HEK293 (cell line): ENCODE measurements at regions not wholly inside any gene's neighbourhood (a gene's known extent, or its start where the extent isn't known, plus 50 kb on each side); places are given as distances from the start of the nearest gene placed in this dataset.

ENCODE experiments used
- CTCF ChIA-PET: fragments of 350-600 bp; formaldehyde crosslinking; extraction: SDS; loops from one replicate; lab custom pipeline; 2021; ENCODE audit warnings: antibody characterized with exemption; lab: Yijun Ruan, JAX
- POLR2A ChIA-PET: fragments of 300-600 bp; formaldehyde crosslinking; extraction: SDS; loops from one replicate; lab custom pipeline; 2020; ENCODE audit warnings: antibody characterized with exemption, inconsistent platforms; lab: Yijun Ruan, JAX
- H3K27ac ChIP-seq: fragments of 200-500 bp; sonication (Bioruptor generic); 2 replicates; pipeline ENCODE4 v1.5.1; 2014; ENCODE audit warnings: low read depth, low read length, control low read depth, inconsistent platforms; ENCODE audit errors: extremely low read depth
- H3K36me3 ChIP-seq, 2 experiments: fragments of 200-500 bp in 1 of 2; sonication (Bioruptor generic) in 1 of 2; 1 replicate in 1 of 2; 2 replicates in 1 of 2; pipeline ENCODE4 v1.5.1; 2014 to 2017; ENCODE audit warnings: inconsistent platforms in 2 of 2, low read length in 2 of 2; ENCODE audit not compliant: control insufficient read depth in 2 of 2, insufficient read depth in 1 of 2
- H3K4me1 ChIP-seq: fragments of 200-500 bp; sonication (Bioruptor generic); 2 replicates; pipeline ENCODE4 v1.5.1; 2014; ENCODE audit warnings: mild to moderate bottlenecking, low read length, inconsistent platforms; ENCODE audit not compliant: control insufficient read depth, insufficient read depth
- H3K4me3 ChIP-seq: 2 replicates; pipeline ENCODE4 v1.5.1; 2011; ENCODE audit warnings: low read depth, mild to moderate bottlenecking, control low read depth, low read length, moderate library complexity
- H3K9me3 ChIP-seq: fragments of 200-500 bp; sonication (Bioruptor generic); 2 replicates; pipeline ENCODE4 v1.5.1; 2014; ENCODE audit warnings: low read depth, low read length, inconsistent platforms; ENCODE audit not compliant: control insufficient read depth, insufficient read depth
- BCL11A ChIP-seq: fragments of 450-650 bp; formaldehyde crosslinking; IDR thresholded peaks from 2 replicates; pipeline ENCODE4 v1.5.1; 2016; ENCODE audit warnings: low read depth, missing biosample characterization, missing genetic modification characterization
- GLI2 ChIP-seq: fragments of 450-650 bp; formaldehyde crosslinking; IDR thresholded peaks from 2 replicates; pipeline ENCODE4; 2017; ENCODE audit warnings: missing biosample characterization, missing genetic modification characterization, low read depth, borderline replicate concordance
- KLF16 ChIP-seq: fragments of 450-650 bp; formaldehyde crosslinking; IDR thresholded peaks from 2 replicates; pipeline ENCODE4 v1.5.1; 2017; ENCODE audit warnings: missing biosample characterization, missing genetic modification characterization
- SETDB1 ChIP-seq: IDR thresholded peaks from one replicate; pipeline ENCODE4 v1.6.1; 2017; ENCODE audit warnings: mild to moderate bottlenecking, low read length, moderate library complexity, mixed read lengths; ENCODE audit not compliant: insufficient read length
- TCF7L2 ChIP-seq: IDR thresholded peaks from 2 replicates; pipeline ENCODE4 v1.6.1; 2011; ENCODE audit warnings: low read depth, mild to moderate bottlenecking, inconsistent platforms, low read length, moderate library complexity, borderline replicate concordance
- ZBTB7A ChIP-seq: fragments of 450-650 bp; formaldehyde crosslinking; IDR thresholded peaks from 2 replicates; pipeline ENCODE4 v1.5.1; 2016; ENCODE audit warnings: low read depth, missing biosample characterization, missing genetic modification characterization
- ZIC2 ChIP-seq: fragments of 450-650 bp; formaldehyde crosslinking; IDR thresholded peaks from 2 replicates; pipeline ENCODE4 v1.5.1; 2016; ENCODE audit warnings: missing biosample characterization, missing genetic modification characterization
- ZNF10 ChIP-seq: fragments of 450-650 bp; formaldehyde crosslinking; IDR thresholded peaks from 2 replicates; pipeline ENCODE4 v1.5.1; 2017; ENCODE audit warnings: missing biosample characterization, missing genetic modification characterization
- ZNF132 ChIP-seq: fragments of 450-650 bp; formaldehyde crosslinking; IDR thresholded peaks from 2 replicates; pipeline ENCODE4 v1.5.1; 2017; ENCODE audit warnings: missing biosample characterization, missing genetic modification characterization, borderline replicate concordance
- ZNF138 ChIP-seq: fragments of 450-650 bp; formaldehyde crosslinking; IDR thresholded peaks from 2 replicates; pipeline ENCODE4 v1.5.1; 2016; ENCODE audit warnings: missing biosample characterization, missing genetic modification characterization, borderline replicate concordance
- ZNF16 ChIP-seq: fragments of 450-650 bp; formaldehyde crosslinking; IDR thresholded peaks from 2 replicates; pipeline ENCODE4 v1.5.1; 2016; ENCODE audit warnings: low read depth, missing biosample characterization, missing genetic modification characterization
- ZNF221 ChIP-seq: fragments of 450-650 bp; formaldehyde crosslinking; IDR thresholded peaks from 2 replicates; pipeline ENCODE4 v1.5.1; 2017; ENCODE audit warnings: missing biosample characterization, missing genetic modification characterization, borderline replicate concordance
- ZNF311 ChIP-seq: fragments of 450-650 bp; formaldehyde crosslinking; IDR thresholded peaks from 2 replicates; pipeline ENCODE4 v1.5.1; 2017; ENCODE audit warnings: missing biosample characterization, missing genetic modification characterization, borderline replicate concordance
- ZNF335 ChIP-seq: fragments of 450-650 bp; formaldehyde crosslinking; conservative IDR thresholded peaks from 2 replicates; pipeline ENCODE4 v1.5.1; 2016; ENCODE audit warnings: missing biosample characterization, missing genetic modification characterization
- ZNF341 ChIP-seq: fragments of 450-650 bp; formaldehyde crosslinking; IDR thresholded peaks from 2 replicates; pipeline ENCODE4; 2016; ENCODE audit warnings: low read depth, missing biosample characterization, missing genetic modification characterization
- ZNF37A ChIP-seq: fragments of 450-650 bp; IDR thresholded peaks from 2 replicates; pipeline ENCODE4 v1.5.1; 2018; ENCODE audit warnings: missing biosample characterization, missing genetic modification characterization
- ZNF404 ChIP-seq: fragments of 450-650 bp; formaldehyde crosslinking; IDR thresholded peaks from 2 replicates; pipeline ENCODE4 v1.5.1; 2017; ENCODE audit warnings: missing biosample characterization, missing genetic modification characterization
- ZNF510 ChIP-seq: fragments of 450-650 bp; formaldehyde crosslinking; IDR thresholded peaks from 2 replicates; pipeline ENCODE4 v1.5.1; 2018; ENCODE audit warnings: mild to moderate bottlenecking, missing genetic modification characterization, missing biosample characterization; ENCODE audit not compliant: insufficient replicate concordance
- ZNF514 ChIP-seq: fragments of 450-650 bp; formaldehyde crosslinking; IDR thresholded peaks from 2 replicates; pipeline ENCODE4 v1.5.1; 2016; ENCODE audit warnings: missing biosample characterization, missing genetic modification characterization
- ZNF571 ChIP-seq: fragments of 450-650 bp; formaldehyde crosslinking; IDR thresholded peaks from 2 replicates; pipeline ENCODE4 v1.5.0; 2017; ENCODE audit warnings: missing biosample characterization, missing genetic modification characterization
- ZNF654 ChIP-seq: fragments of 450-650 bp; formaldehyde crosslinking; IDR thresholded peaks from 2 replicates; pipeline ENCODE4 v1.5.1; 2016; ENCODE audit warnings: low read depth, missing biosample characterization, missing genetic modification characterization
- ZNF768 ChIP-seq: fragments of 450-650 bp; formaldehyde crosslinking; IDR thresholded peaks from 2 replicates; pipeline ENCODE4 v1.5.1; 2018; ENCODE audit warnings: missing biosample characterization, mild to moderate bottlenecking, missing genetic modification characterization
- ZNF843 ChIP-seq: fragments of 450-650 bp; formaldehyde crosslinking; IDR thresholded peaks from 2 replicates; pipeline ENCODE4 v1.5.1; 2016; ENCODE audit warnings: missing biosample characterization, missing genetic modification characterization
- ZXDB ChIP-seq: fragments of 450-650 bp; formaldehyde crosslinking; IDR thresholded peaks from 2 replicates; pipeline ENCODE4 v1.5.1; 2016; ENCODE audit warnings: missing biosample characterization, missing genetic modification characterization
- TF ChIP-seq, protein P1 (sequence below): fragments of 450-650 bp; formaldehyde crosslinking; IDR thresholded peaks from 2 replicates; pipeline ENCODE4 v1.5.1; 2016; ENCODE audit warnings: missing biosample characterization, missing genetic modification characterization
- TF ChIP-seq, protein P2 (sequence below): fragments of 450-650 bp; formaldehyde crosslinking; IDR thresholded peaks from 2 replicates; pipeline ENCODE4 v1.5.1; 2017; ENCODE audit warnings: missing biosample characterization, missing genetic modification characterization

DNA sequence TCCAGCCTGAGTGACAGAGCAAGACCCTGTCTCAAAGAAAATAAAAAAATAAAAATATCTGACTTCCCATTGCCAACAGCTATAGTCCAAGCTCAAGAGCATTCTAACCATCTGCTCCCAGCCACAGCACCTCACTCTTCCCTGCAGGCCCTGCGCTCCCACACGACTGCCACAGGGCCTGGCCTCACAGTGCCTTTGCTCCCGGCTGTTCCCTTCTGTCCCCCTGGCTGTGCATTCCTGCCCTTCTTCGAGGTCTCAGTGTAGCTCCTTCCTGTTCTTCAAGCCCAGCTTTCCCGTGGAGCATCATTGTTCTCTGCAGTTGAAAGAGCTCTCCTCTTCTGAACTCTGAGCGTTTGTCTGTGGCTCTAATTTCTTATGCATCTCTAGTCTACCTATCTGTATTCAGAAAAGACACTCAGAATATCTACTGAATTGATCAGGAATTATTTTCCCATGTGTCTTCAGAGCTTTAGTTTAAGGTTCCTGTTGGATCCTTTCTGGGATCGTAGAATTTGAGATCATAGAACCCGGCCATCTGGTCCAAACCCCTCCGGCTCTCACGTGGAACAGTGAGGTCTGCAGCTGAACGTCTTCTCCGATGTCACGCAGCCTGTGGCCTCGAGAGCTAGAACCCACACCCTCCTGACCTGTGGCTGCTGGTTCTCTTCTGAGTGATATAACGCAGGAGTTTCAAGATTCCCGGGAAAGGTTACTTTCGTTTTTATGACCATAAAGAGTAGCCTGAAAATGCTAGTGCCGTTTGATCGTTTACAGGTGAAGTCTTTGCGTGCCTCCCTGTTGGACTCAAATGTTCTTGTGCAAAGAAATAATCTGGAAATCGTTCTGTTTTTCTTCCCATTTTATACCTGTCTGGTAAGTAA is 54.4 kb downstream of the DOP1B start:
- CTCF ChIA-PET: interaction anchor here (0.5 to 4.5 kb wide), 15 partner anchors 8 to 111 kb away, joined by 3 to 74 read pairs (median 5); no protein-coding TSS in a partner anchor
- TF ChIP-seq ZNF335 (tag by site-specific recombination): no peak
- TF ChIP-seq ZNF341 (tag by site-specific recombination): peak; percentile 48; the same call in 1 of the 2 replicates
- Histone ChIP-seq H3K4me1 (peaks cover 5% of the 10 kb centered on the region), H3K36me3 (peaks cover 4 to 5% of the 10 kb centered on the region in 2 experiments; a peak in 2 of 3 replicates), H3K4me3 (no peak overlapping the region), H3K27ac (no peak overlapping the region; the same call in 1 of the 2 replicates), H3K9me3 (no peaks in the 10 kb centered on the region)
- POLR2A ChIA-PET: interaction anchor here (0.6 to 2.7 kb wide), 6 partner anchors 23 to 109 kb away, joined by 3 to 18 read pairs (median 6); partner anchors contain the start of gene MORC3

DNA sequence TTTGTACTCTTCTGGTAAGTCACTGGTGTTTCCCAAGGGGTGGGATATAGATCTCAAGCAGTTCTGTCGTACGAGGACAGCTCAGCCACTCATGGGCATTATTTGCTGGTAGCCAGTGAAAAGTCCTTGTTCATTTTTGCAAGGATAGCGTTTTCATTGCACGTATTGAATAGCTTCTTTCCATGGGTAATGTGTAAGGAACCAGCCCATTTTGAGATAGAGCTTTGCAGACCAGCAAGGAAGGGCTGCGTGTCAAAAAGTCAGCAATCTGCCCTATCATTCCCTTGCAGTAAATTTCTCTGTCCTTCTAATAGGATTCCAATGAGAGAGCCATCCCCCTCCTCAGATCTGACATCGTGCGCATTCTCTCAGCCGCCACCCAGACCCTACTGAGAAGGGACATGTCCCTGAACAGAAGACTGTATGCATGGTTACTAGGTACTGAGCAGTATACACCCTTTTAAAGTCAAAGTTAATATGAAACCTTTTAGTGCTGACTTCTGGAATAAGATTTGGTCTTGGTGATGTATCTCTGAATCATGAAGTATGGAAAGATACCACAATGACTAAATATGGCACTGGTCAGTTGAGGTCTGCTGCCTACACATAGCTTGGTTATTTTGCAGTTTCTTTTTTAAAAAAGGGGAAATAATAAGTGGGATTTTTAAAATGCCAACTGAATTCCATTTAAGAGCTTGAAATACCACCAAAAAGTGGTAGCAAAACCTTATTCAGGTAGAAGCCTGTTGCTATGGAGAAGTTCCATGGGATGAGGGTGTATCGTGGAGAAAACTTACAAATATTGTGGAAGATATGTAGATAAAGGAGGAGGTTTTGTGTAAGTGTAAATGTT is 55.3 kb downstream of the DOP1B start:
- Histone ChIP-seq H3K36me3 (peaks cover 4 to 5% of the 10 kb centered on the region in 2 experiments; a peak in 2 of 3 replicates), H3K4me1 (peaks cover 5% of the 10 kb centered on the region), H3K9me3 (no peaks in the 10 kb centered on the region), H3K27ac (no peak overlapping the region), H3K4me3 (no peak overlapping the region)
- TF ChIP-seq ZNF138 (tag by site-specific recombination) (no peak), ZNF404 (tag by site-specific recombination) (no peak), ZNF37A (tag by site-specific recombination) (no peak), ZNF221 (tag by site-specific recombination) (no peak), KLF16 (tag by site-specific recombination) (no peak), ZNF654 (tag by site-specific recombination) (no peak), SETDB1 (no peak), ZNF571 (tag by site-specific recombination) (no peak), ZNF311 (no peak), TCF7L2 (no peak), ZNF10 (tag by site-specific recombination) (no peak), ZIC2 (tag by site-specific recombination) (no peak), ZBTB7A (tag by site-specific recombination) (no peak)
- TF ChIP-seq, protein P1, sequence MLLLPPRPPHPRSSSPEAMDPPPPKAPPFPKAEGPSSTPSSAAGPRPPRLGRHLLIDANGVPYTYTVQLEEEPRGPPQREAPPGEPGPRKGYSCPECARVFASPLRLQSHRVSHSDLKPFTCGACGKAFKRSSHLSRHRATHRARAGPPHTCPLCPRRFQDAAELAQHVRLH (tag by site-specific recombination): no peak
- TF ChIP-seq, protein P2, sequence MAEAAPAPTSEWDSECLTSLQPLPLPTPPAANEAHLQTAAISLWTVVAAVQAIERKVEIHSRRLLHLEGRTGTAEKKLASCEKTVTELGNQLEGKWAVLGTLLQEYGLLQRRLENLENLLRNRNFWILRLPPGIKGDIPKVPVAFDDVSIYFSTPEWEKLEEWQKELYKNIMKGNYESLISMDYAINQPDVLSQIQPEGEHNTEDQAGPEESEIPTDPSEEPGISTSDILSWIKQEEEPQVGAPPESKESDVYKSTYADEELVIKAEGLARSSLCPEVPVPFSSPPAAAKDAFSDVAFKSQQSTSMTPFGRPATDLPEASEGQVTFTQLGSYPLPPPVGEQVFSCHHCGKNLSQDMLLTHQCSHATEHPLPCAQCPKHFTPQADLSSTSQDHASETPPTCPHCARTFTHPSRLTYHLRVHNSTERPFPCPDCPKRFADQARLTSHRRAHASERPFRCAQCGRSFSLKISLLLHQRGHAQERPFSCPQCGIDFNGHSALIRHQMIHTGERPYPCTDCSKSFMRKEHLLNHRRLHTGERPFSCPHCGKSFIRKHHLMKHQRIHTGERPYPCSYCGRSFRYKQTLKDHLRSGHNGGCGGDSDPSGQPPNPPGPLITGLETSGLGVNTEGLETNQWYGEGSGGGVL: no peak
- ChIA-PET CTCF (interaction anchor here (0.9 to 4.5 kb wide), 6 partner anchors 8 to 108 kb away, joined by 3 to 74 read pairs (median 4); partner anchors contain the start of gene MORC3), POLR2A (interaction anchor here (0.6 kb wide), 1 partner anchor 74 kb away, joined by 7 read pairs; no protein-coding TSS in a partner anchor)

DNA sequence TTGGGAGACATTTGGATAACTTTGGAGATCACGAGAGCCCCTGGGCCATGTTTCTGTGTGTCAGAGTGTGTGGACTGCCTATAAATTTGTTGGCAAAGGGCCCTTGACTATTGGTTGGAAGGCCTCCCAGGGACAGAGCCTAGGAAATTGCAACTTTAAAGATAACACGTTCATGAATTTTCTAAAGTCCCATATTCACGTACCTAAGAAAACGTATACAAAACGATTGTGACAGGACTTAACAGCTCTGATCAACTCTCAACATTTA is 55.8 kb downstream of the DOP1B start:
- H3K4me3 ChIP-seq: no peak overlapping the region
- ChIA-PET POLR2A (interaction anchor here (0.6 kb wide), 1 partner anchor 15 kb away, joined by 3 read pairs; no protein-coding TSS in a partner anchor), CTCF (interaction anchor here (0.9 to 4.5 kb wide), 5 partner anchors 9 to 108 kb away, joined by 3 to 59 read pairs (median 4); partner anchors contain the start of gene MORC3)
- no peaks in the 10 kb centered on the region for H3K9me3 ChIP-seq
- H3K27ac ChIP-seq: no peak overlapping the region
- H3K4me1 ChIP-seq: peaks cover 5% of the 10 kb centered on the region
- H3K36me3 ChIP-seq: peaks cover 5 to 8% of the 10 kb centered on the region in 2 experiments; a peak in 2 of 3 replicates
- TF ChIP-seq ZNF514 (tag by site-specific recombination): no peak
- TF ChIP-seq ZNF37A (tag by site-specific recombination): no peak
- no peak for TF ChIP-seq BCL11A (tag by site-specific recombination)
- no peak for TF ChIP-seq ZNF510 (tag by site-specific recombination)
- TF ChIP-seq GLI2 (tag by site-specific recombination): no peak
- TF ChIP-seq ZNF768 (tag by site-specific recombination): no peak
- TF ChIP-seq ZNF16 (tag by site-specific recombination): no peak
- TF ChIP-seq ZNF132: no peak
- no peak for TF ChIP-seq ZIC2 (tag by site-specific recombination)
- TF ChIP-seq ZNF335 (tag by site-specific recombination): no peak
- no peak for TF ChIP-seq ZXDB (tag by site-specific recombination)
- no peak for TF ChIP-seq ZNF843
